ENCODE measurements at regions not wholly inside any gene's neighbourhood (a gene's known extent, or its start where the extent isn't known, plus 50 kb on each side); places are given as distances from the start of the nearest gene placed in this dataset.

GRCh38 chr2:85959185-85959584, 70.4 kb upstream of the ST3GAL5 start:
- H3K36me3 ChIP-seq = no peaks in the 10 kb centered on the region

GRCh38 chr2:85958731-85959130, 69.9 kb upstream of the ST3GAL5 start:
- DNase-seq = no peak

More at GRCh38 chr2:85959185-85959584, 70.4 kb upstream of the ST3GAL5 start:
- peaks cover 30% of the 10 kb centered on the region for H3K27me3 ChIP-seq (ENCODE audit: low read depth)
- intact Hi-C loops (cut with micrococcal nuclease) = no loop called here
- peaks cover 9% of the 10 kb centered on the region for H3K4me1 ChIP-seq
- no peak for DNase-seq
- TF ChIP-seq, protein P1, sequence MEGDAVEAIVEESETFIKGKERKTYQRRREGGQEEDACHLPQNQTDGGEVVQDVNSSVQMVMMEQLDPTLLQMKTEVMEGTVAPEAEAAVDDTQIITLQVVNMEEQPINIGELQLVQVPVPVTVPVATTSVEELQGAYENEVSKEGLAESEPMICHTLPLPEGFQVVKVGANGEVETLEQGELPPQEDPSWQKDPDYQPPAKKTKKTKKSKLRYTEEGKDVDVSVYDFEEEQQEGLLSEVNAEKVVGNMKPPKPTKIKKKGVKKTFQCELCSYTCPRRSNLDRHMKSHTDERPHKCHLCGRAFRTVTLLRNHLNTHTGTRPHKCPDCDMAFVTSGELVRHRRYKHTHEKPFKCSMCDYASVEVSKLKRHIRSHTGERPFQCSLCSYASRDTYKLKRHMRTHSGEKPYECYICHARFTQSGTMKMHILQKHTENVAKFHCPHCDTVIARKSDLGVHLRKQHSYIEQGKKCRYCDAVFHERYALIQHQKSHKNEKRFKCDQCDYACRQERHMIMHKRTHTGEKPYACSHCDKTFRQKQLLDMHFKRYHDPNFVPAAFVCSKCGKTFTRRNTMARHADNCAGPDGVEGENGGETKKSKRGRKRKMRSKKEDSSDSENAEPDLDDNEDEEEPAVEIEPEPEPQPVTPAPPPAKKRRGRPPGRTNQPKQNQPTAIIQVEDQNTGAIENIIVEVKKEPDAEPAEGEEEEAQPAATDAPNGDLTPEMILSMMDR (IDR thresholded peaks at IDR 0.05; ENCODE audit: borderline replicate concordance) = no peak
- H3K27ac ChIP-seq (replicated peaks) = peak overlapping the region; percentile 39
- no peaks in the 10 kb centered on the region for H3K9me3 ChIP-seq (replicated peaks)
- no peak overlapping the region for H3K4me3 ChIP-seq

GRCh38 chr2:85957256-85957655, 68.5 kb upstream of the ST3GAL5 start:
- no peak overlapping the region for H3K27ac ChIP-seq (replicated peaks)
- TF ChIP-seq, protein P1 (IDR thresholded peaks at IDR 0.05; ENCODE audit: borderline replicate concordance) = no peak
- H3K27me3 ChIP-seq (ENCODE audit: low read depth) = peaks cover 17% of the 10 kb centered on the region
- no peak overlapping the region for H3K4me3 ChIP-seq
- intact Hi-C loops (cut with micrococcal nuclease) = no loop called here
- H3K4me1 ChIP-seq = peaks cover 9% of the 10 kb centered on the region
- no peak for DNase-seq
- H3K9me3 ChIP-seq (replicated peaks) = no peaks in the 10 kb centered on the region
- no peaks in the 10 kb centered on the region for H3K36me3 ChIP-seq

More at GRCh38 chr2:85958731-85959130, 69.9 kb upstream of the ST3GAL5 start:
- TF ChIP-seq, protein P1 (IDR thresholded peaks at IDR 0.05; ENCODE audit: borderline replicate concordance) = no peak
- Histone ChIP-seq H3K9me3 (replicated peaks) (no peaks in the 10 kb centered on the region), H3K27me3 (ENCODE audit: low read depth) (peaks cover 25% of the 10 kb centered on the region), H3K4me1 (peaks cover 9% of the 10 kb centered on the region), H3K27ac (replicated peaks) (peak overlapping the region; percentile 39), H3K4me3 (no peak overlapping the region), H3K36me3 (no peaks in the 10 kb centered on the region)
- intact Hi-C loops (cut with micrococcal nuclease) = no loop called here

GRCh38 chr2:85956646-85957039, 67.9 kb upstream of the ST3GAL5 start:
- no peaks in the 10 kb centered on the region for H3K36me3 ChIP-seq
- H3K27me3 ChIP-seq (ENCODE audit: low read depth) = peaks cover 11% of the 10 kb centered on the region
- peaks cover 9% of the 10 kb centered on the region for H3K4me1 ChIP-seq
- H3K27ac ChIP-seq (replicated peaks) = no peak overlapping the region
- TF ChIP-seq, protein P1 (IDR thresholded peaks at IDR 0.05; ENCODE audit: borderline replicate concordance) = no peak
- no peak overlapping the region for H3K4me3 ChIP-seq
- intact Hi-C loops (cut with micrococcal nuclease) = no loop called here
- no peaks in the 10 kb centered on the region for H3K9me3 ChIP-seq (replicated peaks)
- DNase-seq = no peak

DNA sequence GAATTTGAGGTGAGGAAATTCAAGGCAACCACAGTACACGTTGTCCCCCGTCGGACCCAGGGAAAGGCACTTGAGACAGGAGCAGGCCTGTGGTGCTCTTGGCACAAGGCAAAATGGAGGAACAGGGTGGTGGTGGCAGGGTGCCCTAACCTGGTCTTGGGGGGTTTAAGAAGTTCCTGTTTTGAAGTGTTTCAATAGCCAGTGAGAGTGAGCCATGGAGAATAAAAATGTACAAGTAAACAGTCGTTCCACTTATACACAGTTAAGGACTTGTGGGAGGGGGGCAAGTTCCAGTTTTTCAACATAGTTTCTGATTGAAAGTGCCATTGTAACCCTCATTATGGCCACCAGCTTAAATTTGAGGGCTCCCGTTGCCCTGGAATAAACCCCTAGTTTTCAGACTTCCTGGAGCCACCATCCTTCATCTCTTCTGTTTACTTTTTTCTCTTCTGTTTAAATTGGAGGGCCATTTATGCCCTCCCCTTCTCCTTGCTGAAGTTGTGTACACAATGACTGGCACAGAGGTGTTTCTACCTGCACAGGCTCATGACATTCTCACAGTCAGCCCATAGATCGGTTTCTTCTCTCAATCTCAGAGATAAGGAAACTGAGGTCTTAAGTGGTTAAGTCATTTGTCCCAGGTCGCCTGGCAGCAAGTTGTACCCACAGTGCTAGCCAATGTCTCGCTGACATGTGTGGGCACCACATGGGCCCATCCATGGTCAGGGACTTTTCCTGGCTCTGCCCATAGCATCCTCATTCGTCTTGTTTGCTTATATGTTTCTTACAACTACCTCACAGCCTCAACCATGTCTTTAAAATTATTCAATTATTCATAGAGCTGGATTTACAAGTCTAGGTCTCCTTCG, 66.0 kb upstream of the ST3GAL5 start:
- H3K27me3 ChIP-seq (ENCODE audit: low read depth) = peaks cover 20% of the 10 kb centered on the region
- no peaks in the 10 kb centered on the region for H3K9me3 ChIP-seq (replicated peaks)
- H3K4me1 ChIP-seq = peaks cover 10% of the 10 kb centered on the region
- TF ChIP-seq, protein P1 (IDR thresholded peaks at IDR 0.05; ENCODE audit: borderline replicate concordance) = no peak
- H3K27ac ChIP-seq (replicated peaks) = no peak overlapping the region
- intact Hi-C loops (cut with micrococcal nuclease) = no loop called here
- no peak for DNase-seq
- no peaks in the 10 kb centered on the region for H3K36me3 ChIP-seq
- no peak overlapping the region for H3K4me3 ChIP-seq
